GM18870 (cell line): ENCODE measurements at regions not wholly inside any gene's neighbourhood (a gene's known extent, or its start where the extent isn't known, plus 50 kb on each side); places are given as distances from the start of the nearest gene placed in this dataset.
A peak's percentile ranks its signal among the peaks of the same experiment; 100 is the strongest.

Experiments used
- ATAC-seq: cut with Tn5 transposase; IDR thresholded peaks from one replicate; pipeline ENCODE4 v1.9.1; 2021; ENCODE audit warnings: moderate library complexity; ENCODE audit not compliant: unreplicated experiment

DNA sequence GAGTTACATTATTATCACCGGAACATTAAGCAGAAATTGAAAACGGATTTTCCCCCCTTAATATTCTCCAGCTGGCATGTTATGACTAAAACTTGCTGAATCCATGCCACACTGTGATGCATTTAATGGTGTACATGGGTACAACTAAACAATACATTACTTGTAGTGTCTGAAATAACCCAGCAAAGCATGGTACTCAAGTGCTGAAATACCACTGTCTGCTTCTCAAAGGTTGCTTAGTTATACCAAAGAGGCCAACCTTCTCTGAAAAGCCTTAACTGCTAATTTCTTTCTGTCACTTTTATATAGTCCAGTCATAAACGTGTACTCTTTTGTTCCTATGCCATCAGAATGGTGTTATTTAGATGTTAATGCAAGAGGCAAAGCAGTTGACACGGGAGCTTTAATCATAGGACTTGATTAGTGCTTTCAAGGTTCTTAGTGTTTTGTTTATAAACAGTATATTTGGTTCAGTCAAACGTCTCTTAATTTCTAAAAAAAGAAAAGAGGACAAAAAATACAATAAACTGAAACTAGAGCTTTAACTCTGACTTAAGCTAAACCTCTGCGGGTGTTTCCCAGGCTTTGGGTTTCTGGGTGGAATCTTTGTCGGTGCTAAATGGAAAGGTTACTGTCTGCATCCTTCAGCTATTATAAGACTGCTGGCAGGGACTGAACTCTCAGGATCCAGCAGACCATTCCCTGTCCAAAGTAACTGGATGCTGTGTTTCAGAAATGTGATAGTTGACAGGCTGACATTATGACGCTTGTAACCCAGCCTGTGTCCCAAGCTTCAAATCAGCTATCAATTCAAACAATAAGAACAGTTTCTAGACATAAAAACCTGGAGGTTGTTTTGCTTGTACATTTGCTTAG, 202.6 kb downstream of the PPP1R3A start:
- ATAC-seq: no peak

DNA sequence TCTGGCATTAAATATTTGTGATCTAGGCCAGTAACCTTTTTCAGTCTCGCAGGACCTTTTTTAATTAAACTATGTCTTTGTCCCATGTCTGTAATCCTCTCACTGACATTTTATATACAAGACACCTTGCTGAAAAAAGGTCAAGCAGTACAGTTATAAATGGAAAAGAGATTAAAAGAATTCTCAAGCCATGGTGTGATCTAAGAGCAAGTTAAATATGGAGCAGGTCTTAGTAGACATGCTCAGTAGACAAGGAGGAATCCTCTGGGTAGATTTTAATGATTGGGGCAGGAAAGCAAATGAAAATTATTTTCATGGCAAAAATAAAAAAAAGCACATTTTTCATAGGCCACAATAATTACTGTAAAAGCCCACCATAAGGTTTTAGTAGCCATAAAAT, 203.5 kb downstream of the PPP1R3A start:
- ATAC-seq: no peak

- peak; percentile 98 for ATAC-seq
Measured at GRCh38 chr7:113710310-113711096, 208.3 kb downstream of the PPP1R3A start.

GRCh38 chr7:113705439-113705838, 213.4 kb downstream of the PPP1R3A start:
- ATAC-seq: no peak

DNA sequence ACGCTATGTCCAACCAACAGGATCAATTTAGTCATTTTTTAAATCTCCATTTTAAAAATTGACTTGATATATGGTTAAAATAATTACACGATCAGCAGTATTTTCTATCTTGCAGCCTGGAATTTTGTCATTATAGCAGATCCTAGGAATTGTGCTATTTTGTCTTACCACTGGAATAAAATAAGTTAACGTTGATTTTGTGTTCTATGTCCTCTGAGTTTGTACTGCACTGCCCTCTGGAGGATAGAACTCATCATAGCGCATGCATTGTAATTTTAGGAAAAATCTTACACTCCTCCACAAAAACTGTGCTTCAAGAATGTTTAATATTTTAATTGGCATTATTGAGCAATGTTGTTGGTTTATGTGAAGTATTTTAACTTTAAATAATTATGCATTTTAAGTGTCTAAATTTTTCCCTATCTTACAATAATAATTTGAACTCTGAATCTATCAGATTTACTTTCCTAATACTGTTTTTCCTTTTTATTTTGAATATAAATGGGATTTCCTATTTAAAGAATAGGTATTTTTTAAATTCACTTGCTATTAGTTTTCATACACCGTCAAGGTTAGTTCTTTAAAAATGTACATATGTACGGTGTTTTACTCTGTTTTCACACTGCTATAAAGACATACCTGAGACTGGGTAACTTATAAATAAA, 220.1 kb downstream of the PPP1R3A start:
- peak; percentile 49 for ATAC-seq

DNA sequence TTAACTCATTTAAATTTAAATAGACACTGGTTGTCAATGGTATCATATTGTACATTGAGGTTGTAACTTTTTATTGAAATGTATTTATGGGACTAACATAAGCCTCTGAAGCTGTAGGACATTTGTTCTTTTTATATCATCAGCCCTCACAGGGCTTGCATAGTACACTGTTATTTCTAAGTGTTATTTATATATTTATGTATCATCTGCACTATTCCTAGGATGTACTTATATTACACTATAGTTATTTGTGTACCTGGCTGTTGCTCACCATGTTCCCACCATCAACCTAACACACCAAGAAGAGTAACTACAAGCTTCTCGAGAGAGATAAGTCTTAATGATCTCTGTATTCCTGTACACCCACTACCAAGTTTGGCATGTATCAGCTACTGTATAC, 224.7 kb downstream of the PPP1R3A start:
- ATAC-seq: no peak

GRCh38 chr7:113684165-113684564, 234.6 kb downstream of the PPP1R3A start:
- ATAC-seq: no peak

GRCh38 chr7:113677811-113678210, 241.0 kb downstream of the PPP1R3A start:
- no peak for ATAC-seq

DNA sequence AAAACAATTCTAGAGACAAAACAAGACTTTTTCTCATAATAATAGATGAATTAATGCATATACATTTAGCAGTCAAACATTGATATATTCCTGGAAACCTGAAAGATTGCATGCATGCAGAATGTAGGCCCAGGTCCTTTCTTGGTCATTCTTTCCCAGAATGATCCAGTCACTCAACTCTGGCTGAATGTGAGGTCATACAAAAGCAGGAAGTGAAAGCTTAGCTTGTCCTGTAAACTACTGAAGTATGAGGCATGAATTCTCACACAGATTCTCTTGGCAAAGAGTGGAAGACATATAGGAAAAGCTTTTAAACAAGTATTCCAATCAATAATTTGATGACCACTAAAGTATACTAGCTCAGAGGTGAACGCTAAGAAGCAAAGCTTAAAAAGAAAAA, 253.9 kb downstream of the PPP1R3A start:
- ATAC-seq: peak; percentile 61

- no peak for ATAC-seq
Measured at GRCh38 chr7:113659416-113659815, 259.4 kb downstream of the PPP1R3A start.

GRCh38 chr7:113657603-113658002, 261.2 kb downstream of the PPP1R3A start:
- ATAC-seq: peak; percentile 97

GRCh38 chr7:113652501-113652900, 266.3 kb downstream of the PPP1R3A start:
- ATAC-seq: no peak

DNA sequence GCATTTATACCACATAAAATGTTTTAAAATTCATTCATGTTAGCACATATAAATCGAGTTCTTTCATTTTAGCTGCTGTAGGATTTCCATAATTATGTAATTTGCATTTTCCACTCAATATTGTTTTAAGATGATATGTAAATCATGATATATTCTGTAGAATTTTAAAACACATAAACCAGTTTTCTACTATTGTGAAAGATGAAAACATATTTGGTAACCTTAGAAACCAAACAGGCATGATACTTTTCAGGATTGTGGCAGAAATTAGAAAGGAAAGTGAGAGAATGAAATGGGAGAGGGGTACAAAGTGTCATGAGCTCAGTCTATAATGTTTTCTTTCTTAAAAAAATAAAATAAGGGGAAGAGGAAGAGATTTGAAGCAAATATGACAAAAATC, 269.3 kb downstream of the PPP1R3A start:
- ATAC-seq: no peak

- no peak for ATAC-seq
Measured at GRCh38 chr7:113639221-113639620, 279.6 kb downstream of the PPP1R3A start.

DNA sequence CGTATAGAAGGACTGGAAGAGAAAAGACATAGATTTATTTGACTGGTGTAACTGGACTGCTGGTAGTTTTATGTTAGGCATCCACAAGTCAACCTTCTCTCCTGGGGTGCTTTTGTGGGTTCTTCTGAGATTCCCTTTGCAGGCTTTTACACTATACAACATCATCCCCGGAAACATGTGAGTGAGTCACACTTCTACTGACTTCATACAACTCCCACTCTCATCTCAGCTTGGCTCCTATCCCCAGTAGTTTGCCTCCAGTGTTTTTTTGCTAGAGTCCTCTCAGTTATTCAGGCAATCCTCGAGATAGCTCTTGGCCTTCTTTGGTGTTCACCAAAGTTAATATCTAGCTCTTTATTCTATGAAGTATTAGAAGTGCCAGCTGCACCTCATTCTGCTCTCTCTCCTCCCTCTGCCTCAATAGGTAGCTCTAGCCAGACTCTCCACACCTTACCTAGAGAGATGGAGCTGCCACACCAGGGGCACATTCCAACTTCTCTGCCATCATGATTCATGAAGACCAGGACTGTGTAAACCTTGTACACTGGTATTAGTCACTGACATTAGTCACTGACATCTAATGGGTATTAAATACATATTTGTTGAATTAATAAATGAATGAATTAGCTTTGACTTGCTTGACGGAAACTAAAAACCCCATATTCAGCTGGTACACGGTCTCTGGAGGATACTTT, 281.9 kb downstream of the PPP1R3A start:
- ATAC-seq: no peak

- no peak for ATAC-seq
Measured at GRCh38 chr7:113635492-113635891, 283.3 kb downstream of the PPP1R3A start.

- no peak for ATAC-seq
Measured at GRCh38 chr7:113633073-113633472, 285.7 kb downstream of the PPP1R3A start.

GRCh38 chr7:113628948-113629847, 289.6 kb downstream of the PPP1R3A start:
- ATAC-seq: peak; percentile 80

- no peak for ATAC-seq
Measured at GRCh38 chr7:113625494-113626102, 293.2 kb downstream of the PPP1R3A start.
